Natural killer cell (primary cell): ENCODE measurements at regions not wholly inside any gene's neighbourhood (a gene's known extent, or its start where the extent isn't known, plus 50 kb on each side); places are given as distances from the start of the nearest gene placed in this dataset.

Experiments used
- ATAC-seq, 3 donors: fragments of 150-1000 bp in 2 of 3; fragments of 200-7000 bp in 1 of 3; cut with Tn5 transposase; 1 replicate in 1 of 3; 2 replicates in 2 of 3; pipeline ENCODE4 v1.10.0; 2021; ENCODE audit warnings: mild to moderate bottlenecking in 2 of 3, moderate library complexity in 2 of 3
- DNase-seq, 2 donors: peaks; one replicate each; pipeline versions ENCODE4 v3.0.0 to v3.0.0-alpha.2; 2013 to 2021; ENCODE audit warnings: mixed read lengths in 1 of 2
- H3K27ac ChIP-seq: one replicate; pipeline ENCODE4 v1.5.1; 2013; ENCODE audit warnings: mild to moderate bottlenecking, low read length
- H3K27me3 ChIP-seq: one replicate; pipeline ENCODE4 v1.6.1; 2013; ENCODE audit warnings: low read length; ENCODE audit not compliant: control insufficient read depth, insufficient read depth
- H3K36me3 ChIP-seq: one replicate; pipeline ENCODE4 v1.6.1; 2013; ENCODE audit warnings: low read length; ENCODE audit not compliant: control insufficient read depth, insufficient read depth
- H3K4me1 ChIP-seq: one replicate; pipeline ENCODE4 v1.6.1; 2013; ENCODE audit warnings: low read length; ENCODE audit not compliant: control insufficient read depth, insufficient read depth
- H3K4me3 ChIP-seq: one replicate; pipeline ENCODE4 v1.5.1; 2013; ENCODE audit warnings: low read length
- H3K9me3 ChIP-seq: one replicate; pipeline ENCODE4 v1.6.1; 2013; ENCODE audit warnings: low read length; ENCODE audit not compliant: control insufficient read depth, insufficient read depth
- H3K27ac Mint-ChIP-seq, 2 donors: one replicate each; pipeline ENCODE4 v1.8.0; 2022; ENCODE audit warnings: mild to moderate bottlenecking in 2 of 2, mixed read lengths in 2 of 2, moderate library complexity in 1 of 2
- H3K27me3 Mint-ChIP-seq, 2 donors: one replicate each; pipeline ENCODE4 v1.8.0; 2022; ENCODE audit warnings: low read depth in 2 of 2, mixed read lengths in 2 of 2
- H3K36me3 Mint-ChIP-seq: one replicate; pipeline ENCODE4 v1.8.0; 2022; ENCODE audit warnings: mixed read lengths
- H3K4me1 Mint-ChIP-seq, 2 donors: one replicate each; pipeline ENCODE4 v1.8.0; 2022; ENCODE audit warnings: mixed read lengths in 2 of 2
- H3K4me3 Mint-ChIP-seq: one replicate; pipeline ENCODE4 v1.8.0; 2022; ENCODE audit warnings: mild to moderate bottlenecking, moderate library complexity, mixed read lengths
- H3K9me3 Mint-ChIP-seq, 2 donors: one replicate each; pipeline ENCODE4 v1.8.0; 2022; ENCODE audit warnings: mixed read lengths in 2 of 2
- CTCF ChIP-seq: fragments of 200-600 bp; IDR thresholded peaks from one replicate; pipeline ENCODE4 v1.8.0; 2022; ENCODE audit warnings: antibody characterized with exemption
- WGBS: methylation state at CpG from one replicate; pipeline ENCODE4 v1.1.7; 2013; ENCODE audit warnings: missing lambda C conversion rate; ENCODE audit not compliant: insufficient coverage; 5-methylcytosine and 5-hydroxymethylcytosine counted together
- intact Hi-C: fragments of 100-400 bp; cut with micrococcal nuclease; formaldehyde crosslinking; loops from one replicate; pipeline ENCODE4 v1.14.2; 2022

GRCh38 chr6:139852488-139853140 is 478.2 kb upstream of the CITED2 start:
- H3K27me3 ChIP-seq, result no peaks in the 10 kb centered on the region
- 82% methylated on average over 8 of the region's 9 CpGs for WGBS
- H3K9me3 ChIP-seq, result no peaks in the 10 kb centered on the region
- no peak overlapping the region for H3K27ac ChIP-seq
- TF ChIP-seq CTCF, result no peak
- no peaks in the 10 kb centered on the region for H3K36me3 Mint-ChIP-seq
- no peaks in the 10 kb centered on the region for H3K27me3 Mint-ChIP-seq
- no peak overlapping the region for H3K4me3 ChIP-seq
- H3K4me1 ChIP-seq, result no peaks in the 10 kb centered on the region
- no peaks in the 10 kb centered on the region for H3K4me1 Mint-ChIP-seq
- peaks cover 0 to 2% of the 10 kb centered on the region in 2 donors for H3K9me3 Mint-ChIP-seq
- ATAC-seq (no peak), DNase-seq (no peak)
- no peak overlapping the region for H3K4me3 Mint-ChIP-seq
- intact Hi-C loops, result no loop called here
- no peak overlapping the region for H3K27ac Mint-ChIP-seq
- no peaks in the 10 kb centered on the region for H3K36me3 ChIP-seq

- WGBS, result 100% methylated on average over 1 of the region's 2 CpGs
- H3K27ac Mint-ChIP-seq, result no peak overlapping the region
- ATAC-seq, result no peak
These were observed 477.6 kb upstream of the CITED2 start for GRCh38 chr6:139852067-139852466.

DNA sequence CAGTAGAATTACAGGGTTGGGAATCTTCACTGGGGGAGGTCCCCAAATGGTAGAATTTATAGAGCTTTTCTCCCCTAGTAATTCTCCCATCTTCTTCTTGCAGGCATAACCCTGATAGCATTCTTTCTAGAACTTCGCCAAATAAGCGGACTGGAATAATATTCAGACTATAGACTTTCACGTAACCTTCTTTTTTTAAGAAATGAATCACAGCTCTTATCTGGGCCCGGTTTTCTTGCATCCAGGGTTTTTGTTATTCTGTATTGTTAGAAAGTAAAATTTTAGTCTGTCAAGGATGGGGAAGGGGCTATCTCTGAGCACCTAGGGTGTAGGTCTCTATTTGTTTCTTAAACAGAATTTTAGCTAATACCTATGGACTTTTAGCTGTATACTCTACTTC is 476.8 kb upstream of the CITED2 start:
- no peak overlapping the region for H3K4me3 ChIP-seq
- no peak for DNase-seq
- ATAC-seq, result no peak
- WGBS, result 47% methylated on average over 4 of the region's 4 CpGs
- no peaks in the 10 kb centered on the region for H3K27me3 ChIP-seq
- intact Hi-C loops, result no loop called here
- Mint-ChIP-seq H3K9me3 (peaks cover 0 to 2% of the 10 kb centered on the region in 2 donors), H3K27me3 (no peaks in the 10 kb centered on the region), H3K4me3 (no peak overlapping the region), H3K36me3 (no peaks in the 10 kb centered on the region), H3K27ac (no peak overlapping the region), H3K4me1 (no peaks in the 10 kb centered on the region)
- no peak for TF ChIP-seq CTCF
- no peaks in the 10 kb centered on the region for H3K36me3 ChIP-seq
- no peaks in the 10 kb centered on the region for H3K4me1 ChIP-seq
- no peaks in the 10 kb centered on the region for H3K9me3 ChIP-seq
- no peak overlapping the region for H3K27ac ChIP-seq

More at GRCh38 chr6:139852067-139852466, 477.6 kb upstream of the CITED2 start:
- Histone ChIP-seq H3K9me3 (no peaks in the 10 kb centered on the region), H3K27ac (no peak overlapping the region), H3K4me1 (no peaks in the 10 kb centered on the region), H3K36me3 (no peaks in the 10 kb centered on the region), H3K27me3 (no peaks in the 10 kb centered on the region), H3K4me3 (no peak overlapping the region)
- no peak for DNase-seq
- no peaks in the 10 kb centered on the region for H3K27me3 Mint-ChIP-seq
- no peak for TF ChIP-seq CTCF
- H3K4me3 Mint-ChIP-seq, result no peak overlapping the region
- no peaks in the 10 kb centered on the region for H3K36me3 Mint-ChIP-seq
- no peaks in the 10 kb centered on the region for H3K4me1 Mint-ChIP-seq
- H3K9me3 Mint-ChIP-seq, result peaks cover 0 to 2% of the 10 kb centered on the region in 2 donors
- intact Hi-C loops, result no loop called here

GRCh38 chr6:139850512-139850911 is 476.1 kb upstream of the CITED2 start:
- TF ChIP-seq CTCF, result no peak
- WGBS, result 100% methylated on average over 1 of the region's 2 CpGs
- ATAC-seq (no peak), DNase-seq (no peak)
- Mint-ChIP-seq H3K9me3 (peaks cover 0 to 2% of the 10 kb centered on the region in 2 donors), H3K27me3 (no peaks in the 10 kb centered on the region), H3K27ac (no peak overlapping the region), H3K4me1 (no peaks in the 10 kb centered on the region), H3K4me3 (no peak overlapping the region), H3K36me3 (no peaks in the 10 kb centered on the region)
- Histone ChIP-seq H3K27ac (no peak overlapping the region), H3K36me3 (no peaks in the 10 kb centered on the region), H3K27me3 (no peaks in the 10 kb centered on the region), H3K4me3 (no peak overlapping the region), H3K4me1 (no peaks in the 10 kb centered on the region), H3K9me3 (no peaks in the 10 kb centered on the region)
- intact Hi-C loops, result no loop called here
